Neural cell (in vitro differentiated cells): ENCODE measurements at regions not wholly inside any gene's neighbourhood (a gene's known extent, or its start where the extent isn't known, plus 50 kb on each side); places are given as distances from the start of the nearest gene placed in this dataset.

Experiments
- H2AFZ ChIP-seq: fragments of 200-600, 300-800 bp; sonication (generic), shearing (Covaris generic); 2 replicates; pipeline ENCODE4 v1.6.0; 2014; ENCODE audit warnings: low read depth, mild to moderate bottlenecking, antibody characterized with exemption, low read length, moderate library complexity
- H3F3A ChIP-seq: fragments of 200-600 bp; shearing (Covaris generic); 2 replicates; pipeline ENCODE4 v1.6.1; 2016; ENCODE audit warnings: mild to moderate bottlenecking, moderate library complexity, mixed read lengths, antibody characterized with exemption, low read length; ENCODE audit not compliant: insufficient read depth, poor library complexity, severe bottlenecking
- H3K27ac ChIP-seq: fragments of 200-600, 300-800 bp; sonication (generic), shearing (Covaris generic); 2 replicates; pipeline ENCODE4 v1.5.1; 2014; ENCODE audit warnings: mild to moderate bottlenecking, low read length, moderate library complexity
- H3K27me3 ChIP-seq: fragments of 300-800, 200-600 bp; sonication (generic), shearing (Covaris generic); 2 replicates; pipeline ENCODE4 v1.6.0; 2014; ENCODE audit warnings: mild to moderate bottlenecking, low read depth, low read length, moderate library complexity; ENCODE audit not compliant: insufficient read depth
- H3K36me3 ChIP-seq: fragments of 300-800, 200-600 bp; sonication (generic), shearing (Covaris generic); 2 replicates; pipeline ENCODE4 v1.5.1; 2014; ENCODE audit warnings: mild to moderate bottlenecking, antibody characterized with exemption, low read length, moderate library complexity; ENCODE audit not compliant: insufficient read depth
- H3K4me2 ChIP-seq: fragments of 300-800, 200-600 bp; sonication (generic), shearing (Covaris generic); 2 replicates; pipeline ENCODE4 v1.6.0; 2014; ENCODE audit warnings: mild to moderate bottlenecking, low read length
- H3K4me3 ChIP-seq: fragments of 300-800, 200-600 bp; sonication (generic), shearing (Covaris generic); 2 replicates; pipeline ENCODE4 v1.5.1; 2014; ENCODE audit warnings: mild to moderate bottlenecking, low read length, moderate library complexity
- H3K79me2 ChIP-seq: fragments of 200-600 bp; shearing (Covaris generic); replicated peaks from 2 replicates; pipeline ENCODE4 v1.6.0; 2014; ENCODE audit warnings: mild to moderate bottlenecking, low read length, moderate library complexity; ENCODE audit not compliant: insufficient read depth
- H3K9ac ChIP-seq: fragments of 300-800, 200-600 bp; sonication (generic), shearing (Covaris generic); 2 replicates; pipeline ENCODE4 v1.6.1; 2016; ENCODE audit warnings: mild to moderate bottlenecking, low read length, mixed read lengths
- H3K9me2 ChIP-seq: fragments of 200-600 bp; shearing (Covaris generic); 2 replicates; pipeline ENCODE4 v1.6.1; 2016; ENCODE audit warnings: mild to moderate bottlenecking, low read length, mixed read lengths; ENCODE audit not compliant: insufficient read depth
- H3K9me3 ChIP-seq: fragments of 200-600, 300-800 bp; sonication (generic), shearing (Covaris generic); 2 replicates; pipeline ENCODE4 v1.6.1; 2016; ENCODE audit warnings: mild to moderate bottlenecking, mixed run types, low read length, moderate library complexity, mixed read lengths
- H4K20me1 ChIP-seq: fragments of 200-600 bp; shearing (Covaris generic); 2 replicates; pipeline ENCODE4 v1.6.1; 2016; ENCODE audit warnings: mild to moderate bottlenecking, mixed run types; ENCODE audit not compliant: insufficient read depth
- CTCF ChIP-seq: fragments of 450-650 bp; IDR thresholded peaks from 2 replicates; pipeline ENCODE4 v1.5.1; 2014; ENCODE audit warnings: antibody characterized with exemption, mild to moderate bottlenecking, moderate library complexity; ENCODE audit not compliant: poor library complexity, severe bottlenecking
- EP300 ChIP-seq: fragments of 450-650 bp; conservative IDR thresholded peaks from 2 replicates; pipeline ENCODE4 v1.6.1; 2014; ENCODE audit warnings: antibody characterized with exemption, mild to moderate bottlenecking, moderate library complexity; ENCODE audit not compliant: poor library complexity, severe bottlenecking
- EZH2 ChIP-seq: fragments of 200-600, 300-800 bp; shearing (Covaris generic), sonication (generic); IDR thresholded peaks from 2 replicates; pipeline ENCODE4 v1.6.1; 2014; ENCODE audit warnings: antibody characterized with exemption, low read length, borderline replicate concordance, mild to moderate bottlenecking; ENCODE audit not compliant: insufficient read depth, poor library complexity, severe bottlenecking
- MXI1 ChIP-seq: fragments of 450-650 bp; conservative IDR thresholded peaks from 2 replicates; pipeline ENCODE4 v1.6.1; 2014; ENCODE audit warnings: antibody characterized with exemption, mild to moderate bottlenecking; ENCODE audit not compliant: poor library complexity, severe bottlenecking
- POLR2AphosphoS5 ChIP-seq: IDR thresholded peaks from 2 replicates; pipeline ENCODE4 v1.6.1; 2012
- RAD21 ChIP-seq: fragments of 450-650 bp; conservative IDR thresholded peaks from 2 replicates; pipeline ENCODE4 v1.6.1; 2014; ENCODE audit warnings: antibody characterized with exemption, mild to moderate bottlenecking, moderate library complexity
- SMC3 ChIP-seq: fragments of 450-650 bp; conservative IDR thresholded peaks from 2 replicates; pipeline ENCODE4 v1.6.1; 2014; ENCODE audit warnings: antibody characterized with exemption, mild to moderate bottlenecking, moderate library complexity; ENCODE audit not compliant: poor library complexity
- TAF1 ChIP-seq: IDR thresholded peaks from 2 replicates; pipeline ENCODE4 v1.6.1; 2012; ENCODE audit warnings: low read depth
- TF ChIP-seq, protein P1 (sequence below): IDR thresholded peaks from 2 replicates; pipeline ENCODE4 v1.6.1; 2012; ENCODE audit warnings: borderline replicate concordance

DNA sequence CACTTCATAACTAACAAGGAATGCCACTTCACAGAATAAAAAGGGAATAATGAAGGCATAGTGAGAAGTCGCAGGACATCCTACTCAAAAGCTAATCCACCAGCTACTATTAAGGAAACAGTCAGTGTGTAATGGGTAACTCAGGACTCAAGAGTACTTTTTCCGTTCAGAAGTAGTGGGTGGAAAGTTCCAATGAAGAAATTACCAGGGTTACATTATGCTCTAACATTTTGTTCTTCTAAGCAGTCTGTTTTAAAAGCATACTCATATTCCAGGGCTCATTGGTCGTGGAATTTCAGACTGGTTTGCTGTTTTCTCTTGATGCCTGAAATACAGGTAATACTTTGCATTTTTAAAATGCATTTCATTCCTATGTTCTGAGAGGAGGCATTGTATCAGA is 222.4 kb upstream of the IRS2 start:
- H3K27me3 ChIP-seq = no peaks in the 10 kb centered on the region
- no peaks in the 10 kb centered on the region for H3K79me2 ChIP-seq
- no peaks in the 10 kb centered on the region for H3K9me3 ChIP-seq
- TF ChIP-seq RAD21 (no peak), POLR2AphosphoS5 (no peak), CTCF (no peak)
- H3K9me2 ChIP-seq = no peaks in the 10 kb centered on the region
- no peak overlapping the region for H2AFZ ChIP-seq
- no peak overlapping the region for H3K4me2 ChIP-seq
- no peaks in the 10 kb centered on the region for H4K20me1 ChIP-seq
- no peaks in the 10 kb centered on the region for H3K36me3 ChIP-seq
- no peak overlapping the region for H3K9ac ChIP-seq
- H3K4me3 ChIP-seq = no peak overlapping the region
- no peaks in the 10 kb centered on the region for H3F3A ChIP-seq
- H3K27ac ChIP-seq = no peak overlapping the region

- Histone ChIP-seq H3K27ac (no peak overlapping the region), H4K20me1 (no peaks in the 10 kb centered on the region), H3F3A (peaks cover under 1% of the 10 kb centered on the region), H3K4me3 (no peak overlapping the region), H3K9me3 (no peaks in the 10 kb centered on the region), H3K36me3 (no peaks in the 10 kb centered on the region), H3K79me2 (no peaks in the 10 kb centered on the region), H3K27me3 (no peaks in the 10 kb centered on the region), H3K4me2 (no peak overlapping the region), H3K9ac (no peak overlapping the region), H3K9me2 (no peaks in the 10 kb centered on the region), H2AFZ (no peak overlapping the region)
- TF ChIP-seq EP300 = no peak
- TF ChIP-seq SMC3 = no peak
- no peak for TF ChIP-seq MXI1
- TF ChIP-seq TAF1 = no peak
- no peak for TF ChIP-seq EZH2
- TF ChIP-seq, protein P1, sequence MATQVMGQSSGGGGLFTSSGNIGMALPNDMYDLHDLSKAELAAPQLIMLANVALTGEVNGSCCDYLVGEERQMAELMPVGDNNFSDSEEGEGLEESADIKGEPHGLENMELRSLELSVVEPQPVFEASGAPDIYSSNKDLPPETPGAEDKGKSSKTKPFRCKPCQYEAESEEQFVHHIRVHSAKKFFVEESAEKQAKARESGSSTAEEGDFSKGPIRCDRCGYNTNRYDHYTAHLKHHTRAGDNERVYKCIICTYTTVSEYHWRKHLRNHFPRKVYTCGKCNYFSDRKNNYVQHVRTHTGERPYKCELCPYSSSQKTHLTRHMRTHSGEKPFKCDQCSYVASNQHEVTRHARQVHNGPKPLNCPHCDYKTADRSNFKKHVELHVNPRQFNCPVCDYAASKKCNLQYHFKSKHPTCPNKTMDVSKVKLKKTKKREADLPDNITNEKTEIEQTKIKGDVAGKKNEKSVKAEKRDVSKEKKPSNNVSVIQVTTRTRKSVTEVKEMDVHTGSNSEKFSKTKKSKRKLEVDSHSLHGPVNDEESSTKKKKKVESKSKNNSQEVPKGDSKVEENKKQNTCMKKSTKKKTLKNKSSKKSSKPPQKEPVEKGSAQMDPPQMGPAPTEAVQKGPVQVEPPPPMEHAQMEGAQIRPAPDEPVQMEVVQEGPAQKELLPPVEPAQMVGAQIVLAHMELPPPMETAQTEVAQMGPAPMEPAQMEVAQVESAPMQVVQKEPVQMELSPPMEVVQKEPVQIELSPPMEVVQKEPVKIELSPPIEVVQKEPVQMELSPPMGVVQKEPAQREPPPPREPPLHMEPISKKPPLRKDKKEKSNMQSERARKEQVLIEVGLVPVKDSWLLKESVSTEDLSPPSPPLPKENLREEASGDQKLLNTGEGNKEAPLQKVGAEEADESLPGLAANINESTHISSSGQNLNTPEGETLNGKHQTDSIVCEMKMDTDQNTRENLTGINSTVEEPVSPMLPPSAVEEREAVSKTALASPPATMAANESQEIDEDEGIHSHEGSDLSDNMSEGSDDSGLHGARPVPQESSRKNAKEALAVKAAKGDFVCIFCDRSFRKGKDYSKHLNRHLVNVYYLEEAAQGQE = no peak
- TF ChIP-seq CTCF = no peak
These were observed 219.9 kb upstream of the IRS2 start for GRCh38 chr13:110006304-110006703.
